SU-DHL-6 (cell line): ENCODE measurements at regions not wholly inside any gene's neighbourhood (a gene's known extent, or its start where the extent isn't known, plus 50 kb on each side); places are given as distances from the start of the nearest gene placed in this dataset.

Experiments used
- H2AFZ ChIP-seq: fragments of 200-600 bp; sonication (generic); 2 replicates; pipeline ENCODE4 v1.6.1; 2014; ENCODE audit warnings: low read depth, mild to moderate bottlenecking, moderate library complexity, mixed read lengths, antibody characterized with exemption, low read length; ENCODE audit not compliant: severe bottlenecking
- H3F3A ChIP-seq: fragments of 200-600 bp; shearing (Covaris generic); 2 replicates; pipeline ENCODE4 v1.6.0; 2016; ENCODE audit warnings: antibody characterized with exemption, mild to moderate bottlenecking; ENCODE audit not compliant: insufficient read depth
- H3K27ac ChIP-seq: fragments of 200-600 bp; sonication (generic); 2 replicates; pipeline ENCODE4 v1.5.1; 2016; ENCODE audit warnings: low read depth, mild to moderate bottlenecking, low read length, moderate library complexity, mixed read lengths
- H3K27me3 ChIP-seq: fragments of 200-600 bp; sonication (generic), shearing (Covaris generic); 2 replicates; pipeline ENCODE4 v1.6.0; 2014; ENCODE audit warnings: mild to moderate bottlenecking, low read length
- H3K36me3 ChIP-seq: fragments of 200-600 bp; sonication (generic); 2 replicates; pipeline ENCODE4 v1.6.1; 2014; ENCODE audit warnings: mild to moderate bottlenecking, low read length, mixed read lengths
- H3K4me2 ChIP-seq: fragments of 300-600, 200-600 bp; shearing (Covaris generic), sonication (generic); 2 replicates; pipeline ENCODE4 v1.6.0; 2014; ENCODE audit warnings: low read length, low read depth, mild to moderate bottlenecking; ENCODE audit not compliant: poor library complexity, severe bottlenecking
- H3K4me3 ChIP-seq: fragments of 200-600 bp; sonication (generic); 2 replicates; pipeline ENCODE4 v1.5.1; 2014; ENCODE audit warnings: antibody characterized with exemption, low read length, mild to moderate bottlenecking, mixed read lengths; ENCODE audit not compliant: insufficient read depth, poor library complexity, severe bottlenecking
- H3K79me2 ChIP-seq: fragments of 200-600 bp; sonication (generic); 2 replicates; pipeline ENCODE4 v1.6.1; 2014; ENCODE audit warnings: mild to moderate bottlenecking, low read length, moderate library complexity; ENCODE audit not compliant: insufficient read depth
- H3K9ac ChIP-seq: fragments of 200-600 bp; sonication (generic); 2 replicates; pipeline ENCODE4 v1.7.0; 2014; ENCODE audit warnings: mild to moderate bottlenecking, low read length
- H3K9me2 ChIP-seq: fragments of 200-600 bp; sonication (generic); replicated peaks from 2 replicates; pipeline ENCODE4 v1.6.1; 2014; ENCODE audit warnings: low read length; ENCODE audit not compliant: insufficient read depth
- H3K9me3 ChIP-seq: fragments of 200-600 bp; sonication (generic); 2 replicates; pipeline ENCODE4 v1.6.1; 2014; ENCODE audit warnings: low read length, mixed read lengths; ENCODE audit not compliant: insufficient read depth
- H4K20me1 ChIP-seq: fragments of 200-600 bp; sonication (generic); 2 replicates; pipeline ENCODE4 v1.6.1; 2014; ENCODE audit warnings: low read depth, mild to moderate bottlenecking, antibody characterized with exemption, low read length, moderate library complexity, mixed read lengths
- CTCF ChIP-seq: fragments of 200-600 bp; sonication (generic); IDR thresholded peaks from one replicate; pipeline ENCODE4 v1.5.1; 2017; ENCODE audit warnings: antibody characterized with exemption, mild to moderate bottlenecking, low read length, moderate library complexity; ENCODE audit not compliant: insufficient read depth, poor library complexity, severe bottlenecking
- EZH2phosphoT487 ChIP-seq: fragments of 200-600 bp; sonication (generic), shearing (Covaris generic); conservative IDR thresholded peaks from 2 replicates; pipeline ENCODE4 v1.6.1; 2018; ENCODE audit warnings: mild to moderate bottlenecking, antibody characterized with exemption, low read length, moderate library complexity, mixed read lengths

- H3K9ac ChIP-seq = no peak overlapping the region
- no peaks in the 10 kb centered on the region for H3K9me2 ChIP-seq
- H3K27ac ChIP-seq = no peak overlapping the region
- no peaks in the 10 kb centered on the region for H3K36me3 ChIP-seq
- no peaks in the 10 kb centered on the region for H3K79me2 ChIP-seq
- H4K20me1 ChIP-seq = no peaks in the 10 kb centered on the region
- no peaks in the 10 kb centered on the region for H3K9me3 ChIP-seq
- no peak overlapping the region for H2AFZ ChIP-seq
- H3K4me2 ChIP-seq = no peak overlapping the region
- no peaks in the 10 kb centered on the region for H3K27me3 ChIP-seq
- no peak overlapping the region for H3K4me3 ChIP-seq
- no peak for TF ChIP-seq EZH2phosphoT487
- TF ChIP-seq CTCF = no peak
- no peaks in the 10 kb centered on the region for H3F3A ChIP-seq
Observed at GRCh38 chr17:73989671-73990070, 213.8 kb upstream of the RPL38 start.

DNA sequence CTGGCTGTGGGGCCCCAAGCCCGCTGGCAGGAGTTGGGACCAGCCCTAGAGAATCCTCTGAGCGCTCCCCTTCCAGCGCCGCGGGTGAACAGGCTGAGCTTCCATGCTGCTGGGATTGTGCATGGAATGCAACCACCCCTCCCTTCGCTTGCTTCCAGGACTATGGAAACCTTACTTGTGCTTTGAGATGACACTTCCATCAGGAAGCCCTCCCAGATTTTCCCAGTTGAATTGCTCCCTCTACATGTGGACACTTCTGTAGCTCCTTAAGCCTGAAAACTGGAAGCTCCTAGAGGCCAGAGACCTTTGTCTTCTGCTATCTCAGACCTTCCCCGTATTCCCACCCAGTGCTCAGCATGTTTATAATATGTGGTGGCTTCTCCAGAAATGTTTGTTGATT lies 213.2 kb upstream of the RPL38 start:
- TF ChIP-seq EZH2phosphoT487 = no peak
- TF ChIP-seq CTCF = no peak
- Histone ChIP-seq H3K4me2 (no peak overlapping the region), H3K9me3 (no peaks in the 10 kb centered on the region), H3F3A (no peaks in the 10 kb centered on the region), H3K9me2 (no peaks in the 10 kb centered on the region), H2AFZ (no peak overlapping the region), H3K79me2 (no peaks in the 10 kb centered on the region), H3K9ac (no peak overlapping the region), H3K36me3 (no peaks in the 10 kb centered on the region), H3K4me3 (no peak overlapping the region), H3K27me3 (no peaks in the 10 kb centered on the region), H4K20me1 (no peaks in the 10 kb centered on the region), H3K27ac (no peak overlapping the region)

- Histone ChIP-seq H3K27ac (no peak overlapping the region), H4K20me1 (no peaks in the 10 kb centered on the region), H3K36me3 (no peaks in the 10 kb centered on the region), H3K9me3 (no peaks in the 10 kb centered on the region), H3K9ac (no peak overlapping the region), H2AFZ (no peak overlapping the region), H3K79me2 (no peaks in the 10 kb centered on the region), H3K9me2 (no peaks in the 10 kb centered on the region), H3K4me3 (no peak overlapping the region), H3K27me3 (no peaks in the 10 kb centered on the region), H3F3A (no peaks in the 10 kb centered on the region), H3K4me2 (no peak overlapping the region)
- no peak for TF ChIP-seq CTCF
- no peak for TF ChIP-seq EZH2phosphoT487
Observed at GRCh38 chr17:73991260-73991659, 212.2 kb upstream of the RPL38 start.

- H3K79me2 ChIP-seq = no peaks in the 10 kb centered on the region
- H3K9ac ChIP-seq = no peak overlapping the region
- no peak overlapping the region for H3K27ac ChIP-seq
- H3F3A ChIP-seq = no peaks in the 10 kb centered on the region
- H3K4me3 ChIP-seq = no peak overlapping the region
- no peaks in the 10 kb centered on the region for H3K27me3 ChIP-seq
- no peaks in the 10 kb centered on the region for H3K9me2 ChIP-seq
- no peaks in the 10 kb centered on the region for H4K20me1 ChIP-seq
- H3K9me3 ChIP-seq = no peaks in the 10 kb centered on the region
- no peak for TF ChIP-seq EZH2phosphoT487
- no peak for TF ChIP-seq CTCF
- H3K4me2 ChIP-seq = no peak overlapping the region
- no peak overlapping the region for H2AFZ ChIP-seq
- H3K36me3 ChIP-seq = no peaks in the 10 kb centered on the region
Observed at GRCh38 chr17:73994946-73995345, 208.5 kb upstream of the RPL38 start.
